ENCODE measurements at regions not wholly inside any gene's neighbourhood (a gene's known extent, or its start where the extent isn't known, plus 50 kb on each side); places are given as distances from the start of the nearest gene placed in this dataset.
A peak's percentile ranks its signal among the peaks of the same experiment; 100 is the strongest.
"Not testable (repeated sequence)": the region's sequence is repeated elsewhere in the genome, so short reads cannot be mapped to it uniquely, and the experiment has no call there.

DNA sequence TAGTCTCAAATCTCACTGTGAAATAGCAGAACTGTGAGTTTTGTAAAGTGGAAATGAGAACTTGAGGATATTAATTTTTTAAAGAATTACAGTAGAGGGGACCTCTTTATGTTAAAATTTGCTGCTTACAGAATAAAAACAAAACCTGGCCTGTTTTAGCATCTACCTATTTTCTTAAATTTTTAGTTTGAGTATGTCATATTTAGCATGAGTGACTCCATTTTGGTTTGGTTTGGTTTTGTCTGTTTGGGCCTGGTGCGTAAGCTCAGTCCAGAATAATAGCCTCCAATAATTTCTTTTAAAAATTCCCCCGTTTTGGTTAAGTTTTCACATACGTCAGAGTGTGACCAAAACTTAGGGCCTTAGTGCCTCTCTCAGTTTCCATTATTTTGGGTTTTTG lies 152.0 kb upstream of the ZNF92 start:
- Histone ChIP-seq H3K4me3 (no peak overlapping the region), H3K4me1 (no peaks in the 10 kb centered on the region), H3K27me3 (no peaks in the 10 kb centered on the region), H3K9me3 (no peaks in the 10 kb centered on the region), H3K36me3 (no peaks in the 10 kb centered on the region), H3K27ac (no peak overlapping the region)
- WGBS, 2 donors (ENCODE audit: low coverage in 1 of 2) = 83 to 84% methylated on average over 2 to 3 of the region's 3 CpGs
- no peak for TF ChIP-seq POLR2AphosphoS5 (IDR thresholded peaks at IDR 0.05)
- TF ChIP-seq, protein P1, sequence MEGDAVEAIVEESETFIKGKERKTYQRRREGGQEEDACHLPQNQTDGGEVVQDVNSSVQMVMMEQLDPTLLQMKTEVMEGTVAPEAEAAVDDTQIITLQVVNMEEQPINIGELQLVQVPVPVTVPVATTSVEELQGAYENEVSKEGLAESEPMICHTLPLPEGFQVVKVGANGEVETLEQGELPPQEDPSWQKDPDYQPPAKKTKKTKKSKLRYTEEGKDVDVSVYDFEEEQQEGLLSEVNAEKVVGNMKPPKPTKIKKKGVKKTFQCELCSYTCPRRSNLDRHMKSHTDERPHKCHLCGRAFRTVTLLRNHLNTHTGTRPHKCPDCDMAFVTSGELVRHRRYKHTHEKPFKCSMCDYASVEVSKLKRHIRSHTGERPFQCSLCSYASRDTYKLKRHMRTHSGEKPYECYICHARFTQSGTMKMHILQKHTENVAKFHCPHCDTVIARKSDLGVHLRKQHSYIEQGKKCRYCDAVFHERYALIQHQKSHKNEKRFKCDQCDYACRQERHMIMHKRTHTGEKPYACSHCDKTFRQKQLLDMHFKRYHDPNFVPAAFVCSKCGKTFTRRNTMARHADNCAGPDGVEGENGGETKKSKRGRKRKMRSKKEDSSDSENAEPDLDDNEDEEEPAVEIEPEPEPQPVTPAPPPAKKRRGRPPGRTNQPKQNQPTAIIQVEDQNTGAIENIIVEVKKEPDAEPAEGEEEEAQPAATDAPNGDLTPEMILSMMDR (IDR thresholded peaks at IDR 0.05) = no peak
- TF ChIP-seq POLR2A (IDR thresholded peaks at IDR 0.05) = no peak
- TF ChIP-seq EP300 (IDR thresholded peaks at IDR 0.05; ENCODE audit: low read depth) = no peak
- intact Hi-C loops (cut with DNase I; ENCODE audit: low total_unique reads) (no loop called here), in situ Hi-C loops (cut with MboI; ENCODE audit: low pct_ligation_motif_present in 1 of 4, low pct_unique_long_range_greater_than_20kb in 1 of 4, low sequenced_read_pairs in 3 of 4) (loop anchor here in 2 of 4 donors (10.0 to 25.0 kb wide), 2 partner anchors 259 to 267 kb away; no protein-coding TSS in a partner anchor)
- no peak for DNase-seq

GRCh38 chr7:65219623-65220022 lies 154.0 kb upstream of the ZNF92 start:
- no peaks in the 10 kb centered on the region for H3K9me3 ChIP-seq
- H3K27me3 ChIP-seq = no peaks in the 10 kb centered on the region
- no peak overlapping the region for H3K4me3 ChIP-seq
- H3K36me3 ChIP-seq = no peaks in the 10 kb centered on the region
- in situ Hi-C loops (cut with MboI; ENCODE audit: low pct_ligation_motif_present in 1 of 4, low pct_unique_long_range_greater_than_20kb in 1 of 4, low sequenced_read_pairs in 3 of 4) (loop anchor here in 2 of 4 donors (10.0 to 25.0 kb wide), 2 partner anchors 257 to 265 kb away; no protein-coding TSS in a partner anchor), intact Hi-C loops (cut with DNase I; ENCODE audit: low total_unique reads) (no loop called here)
- no peak overlapping the region for H3K27ac ChIP-seq
- no peak for DNase-seq
- no peaks in the 10 kb centered on the region for H3K4me1 ChIP-seq
- TF ChIP-seq POLR2AphosphoS5 (IDR thresholded peaks at IDR 0.05) (no peak), POLR2A (IDR thresholded peaks at IDR 0.05) (no peak), EP300 (IDR thresholded peaks at IDR 0.05; ENCODE audit: low read depth) (no peak)
- TF ChIP-seq, protein P1 (IDR thresholded peaks at IDR 0.05) = no peak

GRCh38 chr7:65216469-65216868 lies 157.2 kb upstream of the ZNF92 start:
- Histone ChIP-seq H3K36me3 (no peaks in the 10 kb centered on the region), H3K9me3 (no peaks in the 10 kb centered on the region), H3K27ac (no peak overlapping the region), H3K4me1 (no peaks in the 10 kb centered on the region), H3K27me3 (no peaks in the 10 kb centered on the region), H3K4me3 (no peak overlapping the region)
- no peak for TF ChIP-seq EP300 (IDR thresholded peaks at IDR 0.05; ENCODE audit: low read depth)
- TF ChIP-seq, protein P1 (IDR thresholded peaks at IDR 0.05) = peak; percentile 42 to 67 (median 54)
- TF ChIP-seq POLR2AphosphoS5 (IDR thresholded peaks at IDR 0.05) = no peak
- WGBS, 2 donors (ENCODE audit: low coverage in 1 of 2) = 0 to 8% methylated on average over 5 to 8 of the region's 8 CpGs
- in situ Hi-C loops (cut with MboI; ENCODE audit: low pct_ligation_motif_present in 1 of 4, low pct_unique_long_range_greater_than_20kb in 1 of 4, low sequenced_read_pairs in 3 of 4) = loop anchor here in 1 of 4 donors (25.0 kb wide), 1 partner anchor 254 kb away; no protein-coding TSS in a partner anchor
- intact Hi-C loops (cut with DNase I; ENCODE audit: low total_unique reads) = no loop called here
- DNase-seq = peak; percentile 61

GRCh38 chr7:65213260-65213659 lies 160.4 kb upstream of the ZNF92 start:
- H3K27ac ChIP-seq; H3K4me1 ChIP-seq; H3K9me3 ChIP-seq; H3K27me3 ChIP-seq; H3K4me3 ChIP-seq; intact Hi-C loops (cut with DNase I; ENCODE audit: low total_unique reads); H3K36me3 ChIP-seq; DNase-seq: not testable (repeated sequence)
- in situ Hi-C loops (cut with MboI; ENCODE audit: low pct_ligation_motif_present in 1 of 4, low pct_unique_long_range_greater_than_20kb in 1 of 4, low sequenced_read_pairs in 3 of 4) = loop anchor here in 1 of 4 donors (25.0 kb wide), 1 partner anchor 251 kb away; no protein-coding TSS in a partner anchor
- WGBS, 2 donors (ENCODE audit: low coverage in 1 of 2) = 28% methylated on average over 1 of the region's 1 CpG; no CpG with 5 or more reads in 1 of the 2 donors

DNA sequence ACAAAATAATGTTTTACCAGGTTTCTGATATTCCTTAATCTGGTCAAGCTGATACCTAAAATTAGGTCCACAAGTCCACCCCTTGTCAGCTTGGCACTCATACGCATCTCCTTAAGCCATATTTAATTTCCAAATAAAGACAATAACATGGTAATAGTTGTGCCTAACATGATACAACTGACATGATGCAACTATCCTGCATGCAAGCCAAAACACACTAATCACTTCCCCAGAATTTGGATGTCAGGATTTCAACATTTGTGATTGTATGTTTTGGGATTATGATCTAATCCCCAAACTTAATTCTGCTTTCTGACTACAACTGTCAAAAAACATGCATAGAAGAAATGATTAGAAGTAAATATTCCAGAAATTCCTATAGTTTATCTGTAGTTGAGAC lies 174.4 kb upstream of the ZNF92 start:
- H3K4me3 ChIP-seq; H3K27me3 ChIP-seq; in situ Hi-C loops (cut with MboI; ENCODE audit: low pct_ligation_motif_present in 1 of 4, low pct_unique_long_range_greater_than_20kb in 1 of 4, low sequenced_read_pairs in 3 of 4); DNase-seq; H3K4me1 ChIP-seq; H3K36me3 ChIP-seq; H3K9me3 ChIP-seq; intact Hi-C loops (cut with DNase I; ENCODE audit: low total_unique reads); H3K27ac ChIP-seq: not testable (repeated sequence)
- no CpG with 5 or more reads among the region's 1 CpG for WGBS, 2 donors (ENCODE audit: low coverage in 1 of 2)

- H3K4me3 ChIP-seq; H3K27me3 ChIP-seq; H3K4me1 ChIP-seq; intact Hi-C loops (cut with DNase I; ENCODE audit: low total_unique reads); DNase-seq; H3K9me3 ChIP-seq; H3K36me3 ChIP-seq; in situ Hi-C loops (cut with MboI; ENCODE audit: low pct_ligation_motif_present in 1 of 4, low pct_unique_long_range_greater_than_20kb in 1 of 4, low sequenced_read_pairs in 3 of 4); H3K27ac ChIP-seq: not testable (repeated sequence)
- 36% methylated on average over 2 of the region's 8 CpGs; no CpG with 5 or more reads in 1 of the 2 donors for WGBS, 2 donors (ENCODE audit: low coverage in 1 of 2)
These were observed 180.2 kb upstream of the ZNF92 start for GRCh38 chr7:65193334-65194058.

- DNase-seq; H3K36me3 ChIP-seq; intact Hi-C loops (cut with DNase I; ENCODE audit: low total_unique reads); H3K4me1 ChIP-seq; H3K27ac ChIP-seq; in situ Hi-C loops (cut with MboI; ENCODE audit: low pct_ligation_motif_present in 1 of 4, low pct_unique_long_range_greater_than_20kb in 1 of 4, low sequenced_read_pairs in 3 of 4); H3K4me3 ChIP-seq; H3K27me3 ChIP-seq; H3K9me3 ChIP-seq: not testable (repeated sequence)
- WGBS, 2 donors (ENCODE audit: low coverage in 1 of 2) = 0 to 48% methylated on average over 1 to 3 of the region's 5 CpGs
These were observed 170.6 kb upstream of the ERV3-1 start for GRCh38 chr7:65177041-65177440.

- H3K36me3 ChIP-seq; DNase-seq; H3K4me3 ChIP-seq; H3K27me3 ChIP-seq; intact Hi-C loops (cut with DNase I; ENCODE audit: low total_unique reads); H3K4me1 ChIP-seq; H3K27ac ChIP-seq; in situ Hi-C loops (cut with MboI; ENCODE audit: low pct_ligation_motif_present in 1 of 4, low pct_unique_long_range_greater_than_20kb in 1 of 4, low sequenced_read_pairs in 3 of 4); H3K9me3 ChIP-seq: not testable (repeated sequence)
- WGBS, 2 donors (ENCODE audit: low coverage in 1 of 2) = no CpG with 5 or more reads among the region's 3 CpGs
These were observed 143.6 kb upstream of the ERV3-1 start for GRCh38 chr7:65150105-65150504.

Measured in transverse colon (tissue), 4 donors.